NCI-H748 (cell line): ENCODE measurements at regions not wholly inside any gene's neighbourhood (a gene's known extent, or its start where the extent isn't known, plus 50 kb on each side); places are given as distances from the start of the nearest gene placed in this dataset.

Experiments used
- DNase-seq: peaks from one replicate; lab custom pipeline; 2025; ENCODE audit not compliant: unreplicated experiment; lab: John Stamatoyannopoulos, UW

DNA sequence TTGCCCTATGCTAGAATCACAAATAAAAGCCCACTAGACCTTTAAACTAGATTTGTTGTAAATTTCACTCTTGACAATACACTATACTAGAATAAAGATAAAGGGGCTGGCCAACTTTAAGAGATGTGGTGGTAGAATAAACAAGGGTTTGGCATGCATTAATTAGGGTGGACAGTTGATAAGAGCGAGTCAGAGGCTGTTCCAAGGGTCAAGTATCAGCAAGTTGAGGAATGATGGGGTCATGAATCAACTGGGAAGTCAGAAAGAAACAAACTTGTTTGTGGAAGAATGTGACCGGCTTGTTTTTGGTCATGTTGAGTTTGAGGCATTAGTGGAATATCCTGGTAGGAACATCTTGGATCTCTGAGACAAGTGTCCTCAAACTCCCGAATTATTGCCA lies 398.3 kb upstream of the TNP1 start:
- no peak for DNase-seq

DNA sequence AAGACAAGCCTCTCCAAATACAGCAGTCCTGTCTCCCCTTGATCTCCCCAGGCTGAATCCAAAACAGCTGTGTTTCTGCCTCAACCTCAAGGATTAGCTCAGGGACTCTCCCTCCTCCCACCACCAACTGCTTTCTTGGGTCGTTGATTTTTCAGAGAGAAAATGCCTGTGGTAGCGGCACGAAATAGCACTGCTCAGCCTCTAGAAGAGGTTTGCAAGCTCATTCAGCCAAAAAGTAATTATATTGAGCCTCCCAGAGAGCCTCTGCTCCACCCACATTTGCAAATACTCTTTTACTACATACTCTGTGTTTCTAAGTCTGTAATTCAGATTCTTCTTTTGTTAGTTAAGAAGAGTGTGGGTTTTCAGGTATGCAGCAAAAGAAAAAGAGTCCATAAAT lies 396.4 kb upstream of the TNP1 start:
- no peak for DNase-seq

DNA sequence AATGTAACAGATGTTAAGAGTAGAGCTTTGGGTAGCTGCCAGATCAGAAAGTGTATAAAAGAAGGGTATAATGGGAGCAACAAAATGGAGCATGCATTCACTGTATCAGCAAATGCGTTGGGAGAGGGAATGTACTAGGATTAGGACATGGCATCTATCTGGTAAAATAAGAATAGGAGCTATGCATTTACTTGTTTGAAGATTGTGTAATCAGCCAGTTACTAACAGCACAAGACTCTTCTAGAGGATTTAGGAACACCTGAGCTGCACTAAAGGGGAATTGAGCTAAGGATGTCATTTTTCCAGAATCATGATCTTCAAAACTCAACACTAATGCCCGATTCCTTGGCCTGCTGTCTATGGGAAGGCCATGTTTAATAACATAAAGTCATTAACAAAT lies 394.2 kb upstream of the TNP1 start:
- no peak for DNase-seq

DNA sequence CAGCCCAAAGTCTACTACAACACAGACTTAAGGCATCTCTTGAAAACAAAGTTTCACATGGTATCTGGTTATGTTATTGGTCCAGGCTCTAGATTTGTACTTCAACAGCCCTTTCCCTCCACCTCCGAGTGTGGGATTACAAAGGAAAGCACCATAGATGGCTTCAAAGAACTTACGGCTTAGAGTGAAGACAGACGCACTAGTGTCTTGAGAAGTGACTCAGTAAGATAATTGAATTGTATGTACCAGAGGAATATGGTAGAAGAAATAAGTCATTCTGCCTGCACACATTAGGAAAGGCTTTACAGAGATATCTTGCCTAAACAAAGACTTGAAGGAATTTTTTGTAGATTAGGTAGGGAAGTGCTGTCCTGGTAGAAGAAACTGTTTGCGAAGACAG lies 392.3 kb upstream of the TNP1 start:
- no peak for DNase-seq

DNA sequence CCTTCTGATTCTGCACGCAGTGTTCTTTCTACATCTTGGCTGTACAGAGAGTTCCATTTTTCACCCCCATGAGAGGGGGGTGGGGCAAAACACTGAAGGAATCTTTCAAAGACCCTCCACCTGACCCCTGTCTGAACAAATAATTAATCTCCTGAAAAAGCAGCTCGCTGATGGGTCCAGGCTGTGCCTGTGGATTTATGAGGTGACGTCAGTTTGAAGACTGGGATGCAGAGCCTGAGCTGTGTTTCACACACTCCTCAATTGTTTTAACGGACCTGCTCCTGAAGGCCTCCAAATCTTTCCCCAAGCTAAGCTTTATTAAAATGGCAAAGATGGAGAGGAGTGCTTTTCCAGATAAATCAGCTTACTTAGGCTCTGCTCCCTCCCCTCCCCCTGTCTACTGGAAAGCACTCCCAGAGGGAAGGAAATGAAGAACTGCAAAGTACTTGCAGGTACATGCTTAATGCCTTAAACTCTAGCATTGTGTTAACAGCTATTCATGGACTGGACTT lies 390.2 kb upstream of the TNP1 start:
- DNase-seq, result no peak

DNA sequence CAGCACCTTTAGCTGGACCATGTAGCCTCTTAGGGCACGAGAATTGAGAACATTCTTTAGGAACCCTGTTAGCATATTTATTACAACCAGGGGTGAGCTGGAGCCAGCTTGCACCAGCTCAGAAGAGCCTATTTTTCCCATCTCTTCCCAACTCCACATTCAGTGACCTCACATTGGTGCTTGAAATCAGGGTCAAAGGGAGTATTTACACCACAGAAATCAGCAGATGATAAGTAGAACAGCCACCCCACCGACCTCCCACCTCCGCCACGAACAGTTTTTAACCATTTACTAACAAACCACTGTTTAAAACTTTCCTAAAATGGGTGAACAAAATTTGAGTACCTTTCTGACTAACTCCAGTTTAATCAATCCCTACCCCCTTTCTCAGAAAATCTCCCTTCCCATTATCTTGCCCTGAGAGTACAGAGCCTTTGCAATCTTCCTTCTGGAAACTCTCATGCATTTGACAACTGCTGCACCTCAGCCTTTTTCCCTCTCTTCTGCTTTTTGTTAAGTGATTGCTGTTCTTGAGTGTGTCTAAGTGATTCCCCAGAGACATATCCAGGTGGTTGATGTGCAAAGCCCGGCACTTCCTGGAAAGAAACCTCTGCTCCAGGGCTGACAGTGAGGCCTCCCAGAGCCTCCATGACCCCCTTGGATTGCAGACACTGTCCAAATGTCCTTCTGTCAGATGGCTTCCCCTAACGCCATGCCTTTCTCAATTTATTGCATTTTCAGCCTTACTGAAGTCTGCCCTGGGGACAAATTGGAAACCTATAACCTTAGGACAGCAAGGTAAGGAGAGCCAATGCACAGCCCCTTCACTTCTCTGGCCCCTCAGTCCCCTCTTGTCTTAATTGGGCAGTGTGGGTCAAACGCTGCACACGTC lies 389.5 kb upstream of the TNP1 start:
- no peak for DNase-seq

DNA sequence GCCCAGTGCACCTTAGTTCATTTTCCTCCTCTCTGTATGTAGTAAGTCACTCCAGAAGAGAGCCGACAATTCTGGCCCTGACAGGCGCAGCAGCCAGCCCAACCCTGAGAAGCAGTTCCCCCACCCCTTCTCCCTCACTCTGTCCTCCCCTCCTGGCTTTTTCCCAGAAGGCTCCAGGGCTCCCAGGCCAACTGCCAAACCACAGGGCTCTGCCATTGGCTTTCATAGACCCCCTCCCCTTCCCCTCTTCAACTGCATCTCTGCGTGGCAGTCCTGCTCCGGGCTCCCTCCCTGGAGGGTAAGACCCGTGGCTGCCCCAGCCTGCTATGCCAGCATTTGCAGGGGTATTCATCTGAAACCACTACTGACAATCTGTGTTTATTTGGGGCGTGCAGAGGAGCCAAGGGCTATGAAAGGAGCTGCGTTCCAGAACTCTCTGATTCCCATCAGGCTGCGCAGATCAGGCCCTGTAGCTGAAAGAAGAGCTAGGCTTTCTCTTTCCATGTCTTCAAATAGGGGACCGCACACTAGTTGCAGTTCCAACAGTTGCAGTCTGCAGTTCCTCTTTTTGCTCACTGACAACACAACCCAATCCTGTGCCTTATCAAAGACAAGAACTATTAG lies 388.6 kb upstream of the TNP1 start:
- no peak for DNase-seq

DNA sequence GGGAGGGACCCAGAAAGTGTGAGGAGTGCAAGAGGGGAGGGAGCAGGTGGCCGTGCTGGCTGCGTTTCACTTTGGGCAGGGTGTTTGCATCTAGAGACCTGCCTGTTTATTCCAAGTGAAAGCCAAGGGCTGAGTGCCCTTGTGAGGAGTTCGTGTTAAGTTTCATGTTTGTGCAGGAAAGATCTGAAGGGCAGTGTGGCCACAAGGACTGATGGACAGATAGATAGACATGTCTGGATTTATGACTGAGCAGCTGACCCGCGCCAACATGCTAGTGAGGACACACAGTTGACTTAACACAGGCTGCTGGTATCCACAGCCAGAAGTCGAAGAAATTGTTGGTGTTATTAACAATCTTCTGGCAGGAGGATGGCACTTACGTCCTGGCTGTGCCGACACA lies 387.6 kb upstream of the TNP1 start:
- no peak for DNase-seq

DNA sequence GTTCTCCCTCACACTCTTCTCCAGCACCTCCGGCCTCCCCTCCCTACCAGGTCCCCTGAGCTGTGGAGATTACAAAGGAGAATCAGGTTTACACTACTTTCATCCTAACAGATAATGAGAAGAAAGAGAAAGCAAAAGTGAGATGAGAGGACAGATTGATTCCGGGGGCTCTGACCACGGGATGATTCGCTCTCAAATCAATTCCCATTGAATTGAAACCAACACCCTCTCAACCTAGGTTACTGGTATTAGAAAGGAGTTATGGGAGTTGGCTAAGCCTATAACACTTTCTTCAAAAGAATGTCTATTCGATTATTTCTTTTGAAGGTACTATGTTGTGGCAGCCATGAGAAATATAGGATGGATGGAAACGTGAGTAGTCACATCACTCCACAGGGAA lies 386.2 kb upstream of the TNP1 start:
- no peak for DNase-seq

DNA sequence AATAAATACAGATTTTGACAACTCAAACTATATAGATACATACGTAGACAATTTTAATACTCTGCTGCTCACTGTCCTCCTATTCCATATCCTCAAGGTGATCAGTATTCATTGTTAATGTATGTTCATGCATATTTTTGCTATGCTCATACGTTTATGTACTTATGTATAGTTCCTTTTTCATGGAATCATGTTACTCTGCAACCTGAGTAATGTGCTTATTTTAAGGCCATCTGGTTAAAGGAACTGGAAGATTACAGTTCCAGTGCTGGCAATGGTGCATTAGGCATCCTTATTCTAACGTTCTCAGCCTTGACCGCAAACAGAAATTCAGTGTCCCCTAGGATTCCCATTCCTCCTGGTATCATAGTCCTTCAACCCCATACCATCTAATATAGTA lies 385.0 kb upstream of the TNP1 start:
- DNase-seq, result no peak

DNA sequence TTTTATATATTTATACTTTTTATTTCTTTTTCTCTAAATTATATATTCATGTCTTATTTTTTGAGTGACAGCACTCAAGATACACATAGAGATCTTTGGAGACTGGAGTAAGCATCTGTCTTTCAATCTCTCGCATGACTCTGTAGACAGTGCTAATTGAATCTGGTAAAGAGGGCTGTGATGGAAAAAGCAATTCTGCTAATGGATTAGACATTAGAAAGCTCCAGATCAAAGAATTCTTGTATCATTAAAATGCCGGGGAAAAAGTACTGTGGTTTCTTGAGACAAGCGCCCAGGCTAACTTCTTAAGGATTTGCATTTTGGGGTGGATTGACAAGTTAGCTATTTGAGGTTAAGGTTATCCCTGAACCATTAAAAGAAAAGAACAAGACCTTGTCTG lies 383.1 kb upstream of the TNP1 start:
- DNase-seq, result no peak

DNA sequence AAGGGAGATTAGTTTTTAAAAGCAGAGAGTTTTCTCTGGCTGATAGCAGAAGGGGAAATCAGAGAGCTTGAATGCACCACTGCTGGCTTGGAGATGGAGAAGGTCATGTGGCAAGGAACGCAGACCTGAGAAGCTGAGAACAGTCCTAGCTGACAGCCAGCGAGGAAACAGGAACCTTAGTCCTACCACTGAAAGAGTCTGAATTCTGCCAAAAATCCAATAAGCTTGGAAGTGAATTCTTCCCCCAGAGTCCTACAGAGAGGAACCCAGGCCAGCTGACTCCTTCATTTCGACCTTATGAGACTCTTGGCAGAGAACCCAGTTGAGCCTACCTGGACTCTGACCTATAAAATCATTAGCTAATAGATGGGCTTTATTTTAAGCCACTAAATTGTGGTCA lies 371.9 kb upstream of the TNP1 start:
- DNase-seq, result no peak

DNA sequence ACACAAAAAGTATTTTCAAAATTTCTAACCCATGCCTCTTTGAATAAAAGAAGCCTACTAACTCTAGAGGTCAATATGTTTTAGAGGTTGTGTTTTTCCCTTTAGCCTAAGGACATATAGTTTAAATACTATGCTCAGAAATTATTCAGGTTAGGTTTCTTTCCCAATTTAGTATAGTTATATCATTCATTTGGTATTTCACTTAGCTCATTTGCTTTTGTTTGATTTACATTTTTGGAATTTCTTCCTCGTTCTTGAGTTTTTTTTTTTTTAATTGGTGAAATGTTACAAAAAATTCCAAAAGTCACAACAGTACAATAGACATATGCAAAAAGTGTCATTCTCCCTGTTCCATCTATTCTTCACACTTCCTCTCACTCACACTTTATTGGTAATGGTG lies 371.3 kb upstream of the TNP1 start:
- no peak for DNase-seq

DNA sequence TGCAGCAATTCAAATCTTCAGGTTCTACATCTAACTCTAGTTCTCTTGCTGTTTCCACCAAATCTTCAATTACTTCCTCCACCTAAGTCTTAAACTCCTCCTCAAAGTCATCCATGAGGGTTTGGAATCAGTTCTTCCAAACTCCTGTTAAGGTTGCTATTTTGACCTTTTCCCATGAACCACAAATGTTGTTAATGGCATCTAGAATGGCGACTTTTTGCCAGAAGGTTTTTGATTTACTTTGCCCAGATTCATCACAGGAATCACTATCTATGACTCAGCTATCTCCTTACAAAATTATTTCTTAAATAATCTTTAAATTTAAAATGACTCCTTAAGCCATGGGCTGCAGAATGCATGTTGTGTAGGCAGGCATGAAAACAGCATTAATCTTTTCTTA lies 368.9 kb upstream of the TNP1 start:
- no peak for DNase-seq

DNA sequence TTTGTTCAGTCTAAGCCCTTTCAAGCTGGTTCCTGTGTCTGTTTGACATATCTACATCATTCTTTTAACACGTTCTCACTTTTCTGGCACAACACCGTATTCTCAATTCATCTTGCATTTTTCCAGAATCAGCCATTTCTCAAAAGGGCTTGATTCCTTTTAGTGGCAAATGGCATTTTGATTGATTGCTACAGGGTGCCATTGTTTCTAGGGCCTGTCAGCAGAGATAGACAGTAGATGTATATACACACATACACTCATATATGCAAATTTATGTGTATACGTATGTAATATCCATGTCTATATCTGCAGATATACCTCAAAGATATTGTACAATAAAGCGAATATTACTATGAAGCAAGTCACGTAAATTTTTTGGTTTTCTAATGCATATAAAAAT lies 367.9 kb upstream of the TNP1 start:
- no peak for DNase-seq

DNA sequence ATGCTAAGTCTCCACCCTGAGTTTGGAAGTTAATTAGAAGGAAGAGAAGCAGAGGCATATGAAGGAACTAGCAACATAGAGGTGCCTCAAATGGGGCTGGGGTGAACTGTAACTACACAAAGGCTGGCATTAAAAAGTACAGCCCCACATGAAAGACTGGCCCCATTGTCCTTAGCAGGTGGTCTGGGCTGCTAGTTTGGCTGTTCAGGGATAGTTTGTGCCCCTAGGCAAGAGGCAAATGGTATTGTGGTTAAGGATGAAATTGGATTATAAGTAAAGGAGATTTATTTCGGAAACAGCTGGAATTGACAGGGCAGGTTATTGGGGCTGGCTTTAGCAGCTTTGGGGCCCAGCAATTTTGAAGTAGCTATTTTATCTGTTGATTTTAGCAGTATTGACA lies 365.7 kb upstream of the TNP1 start:
- DNase-seq, result no peak

DNA sequence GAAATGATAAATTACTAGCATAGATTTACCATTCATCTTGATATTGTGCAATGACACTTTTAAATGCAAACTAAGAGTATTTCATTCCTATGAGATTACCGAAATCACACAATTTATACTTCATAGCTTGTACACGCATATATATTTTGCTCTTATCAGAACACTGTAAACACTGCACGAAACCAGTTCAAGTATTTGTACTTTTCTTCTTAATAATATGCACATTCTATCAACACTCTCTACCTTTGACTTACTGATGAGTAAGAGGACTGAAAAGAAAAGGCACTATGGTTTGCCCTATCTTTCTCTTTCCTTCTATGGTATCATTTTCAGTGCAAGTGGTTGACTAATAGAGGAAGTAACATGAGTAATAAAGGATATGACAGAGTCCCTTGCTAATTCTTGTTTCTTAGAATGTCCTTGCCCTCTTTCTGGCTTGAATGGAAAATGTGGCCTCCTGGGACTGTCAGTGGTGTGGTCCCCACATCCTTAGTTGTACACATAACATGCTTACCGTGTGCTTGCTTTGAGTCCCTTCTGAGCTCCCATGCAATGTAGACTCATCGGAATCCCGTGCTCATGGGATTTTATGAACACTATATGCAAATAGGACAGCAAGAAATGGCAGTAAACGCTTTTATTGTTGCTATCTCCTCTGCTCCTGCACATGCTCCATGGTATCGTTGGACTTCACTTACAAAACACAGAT lies 363.5 kb upstream of the TNP1 start:
- no peak for DNase-seq

DNA sequence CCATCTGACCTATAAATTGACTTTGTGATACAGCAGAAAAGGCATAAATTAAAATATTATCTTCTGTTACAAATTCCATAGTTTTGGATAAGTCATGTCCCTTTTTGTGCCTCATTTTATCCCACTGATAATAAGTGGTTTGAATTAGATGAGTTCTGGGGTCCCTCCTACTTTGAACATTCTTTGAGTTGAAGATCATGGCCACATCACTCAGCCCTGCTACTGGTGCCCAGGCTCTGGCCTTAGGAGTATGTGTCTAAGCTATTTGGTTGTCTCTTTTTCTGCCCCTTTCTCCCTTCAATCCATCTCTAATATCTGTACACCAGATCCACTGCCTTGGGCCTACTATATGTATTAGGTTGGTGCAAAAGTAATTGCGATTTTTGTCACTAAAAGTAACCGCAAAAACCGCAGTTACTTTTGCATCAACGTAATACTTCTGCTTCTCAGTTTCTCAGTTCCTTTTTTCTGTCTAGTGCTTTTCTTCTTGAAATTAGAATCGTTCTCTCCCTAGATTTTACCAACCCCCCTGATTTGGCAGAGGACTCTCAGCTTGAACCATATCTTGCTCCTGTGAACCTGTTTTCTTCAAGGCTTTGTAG lies 362.5 kb upstream of the TNP1 start:
- no peak for DNase-seq

DNA sequence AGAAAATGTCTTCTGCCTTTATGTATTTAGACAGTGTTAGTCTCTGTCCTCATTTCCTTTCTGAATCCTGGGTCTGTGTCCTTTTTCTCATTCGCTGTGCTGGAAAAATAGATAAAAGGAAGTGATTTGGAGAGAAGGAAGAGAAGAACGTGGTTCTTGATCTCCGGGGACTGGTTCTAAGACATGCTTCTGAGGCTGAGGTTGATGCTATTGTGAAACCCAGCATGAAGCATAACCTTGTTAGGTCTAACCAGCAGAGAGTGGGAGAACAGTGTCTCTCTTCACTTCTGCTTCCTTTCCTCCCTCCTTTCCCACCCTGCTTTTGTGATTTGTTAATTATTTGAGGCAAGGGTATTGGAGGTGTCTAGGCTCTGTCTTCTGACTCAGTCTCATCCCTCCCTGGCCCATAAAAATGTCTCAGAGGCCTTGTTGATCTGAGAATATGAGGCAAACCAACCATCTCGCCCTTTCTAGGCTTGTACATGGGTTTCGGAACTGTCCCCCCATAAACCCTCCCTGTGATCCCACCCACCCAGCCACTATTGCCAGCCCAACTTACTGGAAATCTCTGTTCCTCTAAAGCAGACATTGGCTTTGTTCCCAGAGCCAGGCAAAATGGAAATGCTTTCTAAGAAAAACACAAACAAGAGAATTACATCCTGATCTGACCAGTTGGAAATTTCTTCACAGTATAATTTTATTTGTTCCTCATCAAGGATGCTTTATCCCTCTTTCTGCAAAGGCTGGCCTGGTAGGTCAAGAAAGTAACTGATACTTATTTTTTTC lies 360.6 kb upstream of the TNP1 start:
- DNase-seq, result no peak

DNA sequence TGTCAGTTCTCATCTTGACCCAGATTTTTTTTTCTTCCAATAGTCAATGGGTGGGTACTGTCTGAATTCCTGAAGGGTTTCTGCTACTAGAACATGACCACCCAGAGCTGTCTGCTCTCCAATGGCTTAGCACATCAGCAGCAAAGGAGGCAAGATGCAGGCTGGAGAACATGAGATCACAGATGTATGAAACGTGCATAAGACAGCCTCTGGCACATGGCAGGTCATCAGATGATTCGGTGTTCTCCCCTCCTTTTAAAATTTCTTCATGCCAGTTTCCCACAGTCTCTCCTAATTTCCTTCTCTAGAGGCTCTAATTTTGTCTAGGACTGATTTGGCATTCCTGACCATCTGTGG lies 359.3 kb upstream of the TNP1 start:
- DNase-seq, result no peak
